Cardiac muscle cell (in vitro differentiated cells and primary cell): ENCODE measurements at regions not wholly inside any gene's neighbourhood (a gene's known extent, or its start where the extent isn't known, plus 50 kb on each side); places are given as distances from the start of the nearest gene placed in this dataset.

ENCODE experiments used
- DNase-seq, 2 donors: peaks; one replicate each; pipeline versions ENCODE4 v3.0.0 to v3.0.0-alpha.2; 2010 to 2017; ENCODE audit warnings: low read depth in 1 of 2, low spot score in 1 of 2
- H3K27ac ChIP-seq: fragments of 200-600 bp; sonication (generic); 2 replicates; pipeline ENCODE4 v1.5.1; 2016
- H3K27me3 ChIP-seq: fragments of 200-600 bp; sonication (generic); 2 replicates; pipeline ENCODE4 v1.6.0; 2016; ENCODE audit warnings: control low read depth
- H3K36me3 ChIP-seq: fragments of 200-600 bp; sonication (generic); 2 replicates; pipeline ENCODE4 v1.5.1; 2016; ENCODE audit warnings: control low read depth
- H3K4me1 ChIP-seq: fragments of 200-600 bp; sonication (generic); 2 replicates; pipeline ENCODE4 v1.8.1; 2017; ENCODE audit warnings: low read depth, mild to moderate bottlenecking, mixed run types
- H3K4me3 ChIP-seq: fragments of 200-600 bp; sonication (generic); 2 replicates; pipeline ENCODE4 v1.5.1; 2016; ENCODE audit warnings: mild to moderate bottlenecking
- H3K9me3 ChIP-seq: fragments of 200-600 bp; sonication (generic); 2 replicates; pipeline ENCODE4 v1.5.1; 2017; ENCODE audit warnings: low read depth, mild to moderate bottlenecking, control low read depth
- CTCF ChIP-seq: IDR thresholded peaks from 2 replicates; pipeline ENCODE4 v1.5.1; 2012; ENCODE audit warnings: low read depth, mild to moderate bottlenecking, low read length

GRCh38 chr7:113804475-113805095 is 114.2 kb downstream of the PPP1R3A start:
- H3K4me3 ChIP-seq: no peak overlapping the region
- TF ChIP-seq CTCF: no peak
- no peaks in the 10 kb centered on the region for H3K9me3 ChIP-seq
- no peak overlapping the region for H3K27ac ChIP-seq
- no peak for DNase-seq
- no peaks in the 10 kb centered on the region for H3K27me3 ChIP-seq
- no peaks in the 10 kb centered on the region for H3K36me3 ChIP-seq
- H3K4me1 ChIP-seq: no peaks in the 10 kb centered on the region

- no peak overlapping the region for H3K4me3 ChIP-seq
- H3K27ac ChIP-seq: no peak overlapping the region
- no peaks in the 10 kb centered on the region for H3K36me3 ChIP-seq
- H3K4me1 ChIP-seq: peaks cover 14% of the 10 kb centered on the region
- H3K9me3 ChIP-seq: no peaks in the 10 kb centered on the region
- no peak for TF ChIP-seq CTCF
- DNase-seq: no peak
- H3K27me3 ChIP-seq: no peaks in the 10 kb centered on the region
Measured at GRCh38 chr7:113801751-113802150, 117.1 kb downstream of the PPP1R3A start.

- H3K4me1 ChIP-seq: peaks cover 14% of the 10 kb centered on the region
- no peaks in the 10 kb centered on the region for H3K36me3 ChIP-seq
- H3K4me3 ChIP-seq: no peak overlapping the region
- no peak for DNase-seq
- H3K27me3 ChIP-seq: no peaks in the 10 kb centered on the region
- H3K27ac ChIP-seq: no peak overlapping the region
- no peak for TF ChIP-seq CTCF
- H3K9me3 ChIP-seq: no peaks in the 10 kb centered on the region
Measured at GRCh38 chr7:113800826-113801225, 118.0 kb downstream of the PPP1R3A start.

- Histone ChIP-seq H3K36me3 (no peaks in the 10 kb centered on the region), H3K4me3 (no peak overlapping the region), H3K27ac (no peak overlapping the region), H3K27me3 (no peaks in the 10 kb centered on the region), H3K9me3 (no peaks in the 10 kb centered on the region), H3K4me1 (peaks cover 14% of the 10 kb centered on the region)
- DNase-seq: no peak
- TF ChIP-seq CTCF: no peak
Measured at GRCh38 chr7:113799896-113800295, 118.9 kb downstream of the PPP1R3A start.

DNA sequence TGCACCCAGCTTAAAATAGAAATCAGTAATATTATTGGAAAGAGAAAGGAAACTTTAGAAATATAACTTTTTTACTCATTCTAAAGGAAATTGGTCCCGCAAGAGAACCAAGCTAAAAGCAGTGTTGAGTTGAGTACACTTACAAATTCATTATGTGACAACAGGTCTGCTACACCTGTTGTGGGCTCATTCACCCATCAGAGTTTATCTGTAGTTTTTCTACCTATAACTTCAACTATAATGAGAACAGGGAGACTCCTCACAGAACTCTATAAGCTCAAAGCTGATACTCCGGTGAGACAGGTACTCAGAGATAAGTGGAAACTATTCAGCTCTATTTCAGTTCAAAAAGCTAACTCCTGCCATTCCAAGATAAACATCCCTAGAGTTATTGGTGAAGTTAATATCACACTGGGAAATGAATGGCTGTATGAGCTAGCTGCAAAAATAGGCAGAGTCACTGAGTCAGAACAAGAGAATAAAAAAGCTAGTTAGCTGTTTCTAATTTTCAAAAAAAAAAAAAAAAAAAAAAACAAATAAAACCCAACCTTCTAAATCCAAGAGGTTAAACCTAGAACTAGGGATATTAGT is 121.3 kb downstream of the PPP1R3A start:
- H3K4me1 ChIP-seq: peaks cover 17% of the 10 kb centered on the region

More for the DNA sequence above, 121.3 kb downstream of the PPP1R3A start:
- Histone ChIP-seq H3K36me3 (no peaks in the 10 kb centered on the region), H3K27ac (no peak overlapping the region), H3K27me3 (no peaks in the 10 kb centered on the region), H3K4me3 (no peak overlapping the region), H3K9me3 (no peaks in the 10 kb centered on the region)
- no peak for DNase-seq
- no peak for TF ChIP-seq CTCF
